ENCODE measurements at regions not wholly inside any gene's neighbourhood (a gene's known extent, or its start where the extent isn't known, plus 50 kb on each side); places are given as distances from the start of the nearest gene placed in this dataset.

- Histone ChIP-seq H3K4me1 (ENCODE audit: control insufficient read depth in 4 of 4, insufficient read depth in 4 of 4, low read length in 3 of 4) (peaks cover 0 to 4% (median 2%) of the 10 kb centered on the region in 4 donors), H3K9me3 (ENCODE audit: control insufficient read depth in 4 of 4, low read length in 3 of 4) (no peaks in the 10 kb centered on the region), H3K36me3 (ENCODE audit: control insufficient read depth in 4 of 4, insufficient read depth in 3 of 4, low read depth in 1 of 4, low read length in 3 of 4) (no peaks in the 10 kb centered on the region), H3K27me3 (ENCODE audit: control insufficient read depth in 4 of 4, insufficient read depth in 4 of 4, low read length in 3 of 4) (no peaks in the 10 kb centered on the region), H3K27ac (ENCODE audit: low read depth in 1 of 2, low read length in 2 of 2) (no peak overlapping the region), H3K9ac (ENCODE audit: low read depth in 1 of 2, low read length in 2 of 2) (no peak overlapping the region), H3K4me3 (ENCODE audit: low read depth in 1 of 3, low read length in 3 of 3) (no peak overlapping the region)
- no peak for DNase-seq (ENCODE audit: low spot score)
- no peak for TF ChIP-seq RAD21 (IDR thresholded peaks at IDR 0.05)
- TF ChIP-seq CTCF (IDR thresholded peaks at IDR 0.05; ENCODE audit: low read depth, low read length, missing input control): no peak
- TF ChIP-seq SP1 (IDR thresholded peaks at IDR 0.05): no peak
- no peak for TF ChIP-seq GABPA (IDR thresholded peaks at IDR 0.05 in 1 of 2, conservative IDR thresholded peaks at IDR 0.05 in 1 of 2)
- no peak for TF ChIP-seq YY1 (IDR thresholded peaks at IDR 0.05)
- TF ChIP-seq HNF4A (conservative IDR thresholded peaks at IDR 0.05): no peak
- no peak for TF ChIP-seq ZBTB33 (IDR thresholded peaks at IDR 0.05)
- TF ChIP-seq TAF1 (conservative IDR thresholded peaks at IDR 0.05): no peak
- TF ChIP-seq RXRA (IDR thresholded peaks at IDR 0.05): no peak
- TF ChIP-seq REST (IDR thresholded peaks at IDR 0.05): no peak
- TF ChIP-seq JUND (IDR thresholded peaks at IDR 0.05): no peak
- no peak for TF ChIP-seq EGR1 (IDR thresholded peaks at IDR 0.05; ENCODE audit: low read depth in 2 of 2)
- no peak for TF ChIP-seq FOXA1 (IDR thresholded peaks at IDR 0.05)
- no peak for TF ChIP-seq HNF4G (IDR thresholded peaks at IDR 0.05)
- TF ChIP-seq FOXA2 (IDR thresholded peaks at IDR 0.05): no peak
- TF ChIP-seq ATF3 (IDR thresholded peaks at IDR 0.05): no peak
- no peak for TF ChIP-seq MAX (IDR thresholded peaks at IDR 0.05)
- TF ChIP-seq NR2F2 (IDR thresholded peaks at IDR 0.05): no peak
- WGBS: 80% methylated on average over 3 of the region's 3 CpGs
Observed at GRCh38 chr18:2303517-2304238, 267.6 kb downstream of the METTL4 start.
